H1 (cell line): ENCODE measurements at regions not wholly inside any gene's neighbourhood (a gene's known extent, or its start where the extent isn't known, plus 50 kb on each side); places are given as distances from the start of the nearest gene placed in this dataset.

Source experiments
- CTCF ChIA-PET: fragments of 300-600 bp; sonication (Branson Sonifier 250); formaldehyde crosslinking; loops from one replicate; lab custom pipeline; 2021; ENCODE audit not compliant: partially characterized antibody; lab: Charles Lee
- POLR2A ChIA-PET: fragments of 300-600 bp; sonication (Branson Sonifier 250); formaldehyde crosslinking; loops from one replicate; lab custom pipeline; 2021; ENCODE audit warnings: inconsistent platforms; ENCODE audit not compliant: partially characterized antibody; lab: Charles Lee
- DNase-seq, 2 experiments: peaks; one replicate each; pipeline versions ENCODE4 v3.0.0 to v3.0.0-alpha.2; 2010 to 2022; ENCODE audit warnings: low spot score in 2 of 2, low read depth in 1 of 2, mixed read lengths in 1 of 2
- FAIRE-seq: peaks from 2 replicates; lab custom pipeline; 2011; peaks lifted over from hg19 to GRCh38; lab: Jason Lieb, UNC
- H2AFZ ChIP-seq: 2 replicates; pipeline ENCODE4 v1.8.1; 2012; ENCODE audit warnings: low read length, inconsistent platforms
- H2AK5ac ChIP-seq: 2 replicates; pipeline ENCODE4 v1.6.1; 2013; ENCODE audit warnings: low read depth, low read length
- H2BK120ac ChIP-seq: replicated peaks from 2 replicates; pipeline ENCODE3; 2013; ENCODE audit warnings: low read depth, low read length, inconsistent platforms
- H2BK12ac ChIP-seq: 2 replicates; pipeline ENCODE4 v1.6.1; 2013; ENCODE audit warnings: low read depth, low read length
- H2BK15ac ChIP-seq: 2 replicates; pipeline ENCODE4 v1.6.1; 2013; ENCODE audit warnings: low read length
- H2BK20ac ChIP-seq: 2 replicates; pipeline ENCODE4 v1.6.1; 2013; ENCODE audit warnings: low read length
- H2BK5ac ChIP-seq: 2 replicates; pipeline ENCODE4 v1.6.1; 2013; ENCODE audit warnings: low read depth, low read length
- H3K14ac ChIP-seq: 2 replicates; pipeline ENCODE4 v1.6.1; 2013; ENCODE audit warnings: inconsistent platforms; ENCODE audit not compliant: insufficient read length
- H3K18ac ChIP-seq: 2 replicates; pipeline ENCODE4 v1.6.1; 2013; ENCODE audit warnings: low read length; ENCODE audit errors: extremely low read depth
- H3K23ac ChIP-seq: 2 replicates; pipeline ENCODE4 v1.6.1; 2013; ENCODE audit warnings: inconsistent platforms; ENCODE audit not compliant: insufficient read length
- H3K23me2 ChIP-seq: 2 replicates; pipeline ENCODE4 v1.6.1; 2013; ENCODE audit warnings: low read depth, low read length
- H3K27ac ChIP-seq: 2 replicates; pipeline ENCODE4 v1.6.1; 2011; ENCODE audit warnings: low read depth, low read length, inconsistent platforms
- H3K27me3 ChIP-seq, 4 experiments: replicated peaks in 1 of 4; 1 replicate in 1 of 4; 2 replicates in 3 of 4; pipeline versions ENCODE4 v1.6.1 to v1.8.1; 2011 to 2013; ENCODE audit warnings: low read length in 3 of 4, mild to moderate bottlenecking in 3 of 4, inconsistent platforms in 2 of 4, mixed read lengths in 2 of 4, moderate library complexity in 1 of 4; ENCODE audit not compliant: control insufficient read depth in 3 of 4, insufficient read depth in 3 of 4; ENCODE audit errors: extremely low read depth in 1 of 4
- H3K36me3 ChIP-seq, 4 experiments: 2 replicates each; pipeline versions ENCODE4 v1.6.1 to v1.8.1; 2011 to 2013; ENCODE audit warnings: mild to moderate bottlenecking in 4 of 4, low read length in 3 of 4, moderate library complexity in 2 of 4, control low read depth in 1 of 4, inconsistent platforms in 1 of 4; ENCODE audit not compliant: insufficient read depth in 4 of 4, control insufficient read depth in 2 of 4
- H3K4ac ChIP-seq: replicated peaks from 2 replicates; pipeline ENCODE3; 2013; ENCODE audit warnings: low read length, low read depth, mixed read lengths, inconsistent platforms; ENCODE audit not compliant: insufficient read length
- H3K4me1 ChIP-seq, 4 experiments: replicated peaks in 1 of 4; 1 replicate in 1 of 4; 2 replicates in 3 of 4; pipeline versions ENCODE4 v1.6.1 to v1.8.1; 2011 to 2013; ENCODE audit warnings: low read length in 3 of 4, inconsistent platforms in 2 of 4, mixed read lengths in 1 of 4; ENCODE audit not compliant: insufficient read depth in 4 of 4, control insufficient read depth in 3 of 4
- H3K4me2 ChIP-seq, 2 experiments: 2 replicates each; pipeline versions ENCODE4 v1.6.1 to v1.8.1; 2011 to 2013; ENCODE audit warnings: low read depth in 2 of 2, low read length in 2 of 2, control low read depth in 1 of 2, inconsistent platforms in 1 of 2, mild to moderate bottlenecking in 1 of 2; ENCODE audit not compliant: insufficient read depth in 1 of 2
- H3K4me3 ChIP-seq, 4 experiments: fragments of 200-600, 300-600 bp in 1 of 4; sonication (generic), shearing (Covaris generic), sonication (Bioruptor Twin) in 1 of 4; 2 replicates each; pipeline versions ENCODE4 v1.5.1 to v1.8.1; 2011 to 2016; ENCODE audit warnings: low read length in 4 of 4, low read depth in 3 of 4, control low read depth in 2 of 4, inconsistent platforms in 2 of 4, mild to moderate bottlenecking in 2 of 4, mixed read lengths in 1 of 4, moderate library complexity in 1 of 4; ENCODE audit not compliant: insufficient read depth in 2 of 4; ENCODE audit errors: extremely low read depth in 1 of 4
- H3K56ac ChIP-seq: replicated peaks from 2 replicates; pipeline ENCODE3; 2013; ENCODE audit warnings: low read depth, mild to moderate bottlenecking, mixed read lengths, low read length, inconsistent platforms; ENCODE audit not compliant: insufficient read length
- H3K79me1 ChIP-seq: 2 replicates; pipeline ENCODE4 v1.6.1; 2013; ENCODE audit warnings: low read depth, low read length, control low read depth
- H3K79me2 ChIP-seq, 2 experiments: 2 replicates each; pipeline versions ENCODE4 v1.6.1 to v1.8.1; 2012 to 2013; ENCODE audit warnings: low read length in 2 of 2, mild to moderate bottlenecking in 2 of 2, inconsistent platforms in 1 of 2; ENCODE audit not compliant: insufficient read depth in 2 of 2, control insufficient read depth in 1 of 2
- H3K9ac ChIP-seq, 4 experiments: replicated peaks in 1 of 4; 1 replicate in 1 of 4; 2 replicates in 3 of 4; pipeline versions ENCODE4 v1.6.1 to v1.8.1; 2011 to 2013; ENCODE audit warnings: low read depth in 3 of 4, low read length in 3 of 4, control low read depth in 2 of 4, mild to moderate bottlenecking in 2 of 4, moderate library complexity in 2 of 4, inconsistent platforms in 1 of 4; ENCODE audit errors: extremely low read depth in 1 of 4
- H3K9me3 ChIP-seq, 2 experiments: 2 replicates each; pipeline versions ENCODE4 v1.6.1 to v1.8.1; 2012 to 2013; ENCODE audit warnings: mild to moderate bottlenecking in 2 of 2, moderate library complexity in 2 of 2, control low read depth in 1 of 2, inconsistent platforms in 1 of 2, low read depth in 1 of 2, low read length in 1 of 2, mixed read lengths in 1 of 2; ENCODE audit not compliant: insufficient read depth in 2 of 2
- H4K20me1 ChIP-seq, 2 experiments: replicated peaks in 1 of 2; 2 replicates each; pipeline versions ENCODE3 to v1.8.1; 2011 to 2013; ENCODE audit warnings: inconsistent platforms in 2 of 2, low read length in 2 of 2, mild to moderate bottlenecking in 1 of 2; ENCODE audit not compliant: insufficient read depth in 2 of 2, control insufficient read depth in 1 of 2
- H4K5ac ChIP-seq: 2 replicates; pipeline ENCODE4 v1.6.1; 2013; ENCODE audit warnings: low read length, low read depth, mixed read lengths, inconsistent platforms; ENCODE audit not compliant: insufficient read length
- H4K8ac ChIP-seq: 2 replicates; pipeline ENCODE4 v1.8.0; 2013; ENCODE audit warnings: mild to moderate bottlenecking, moderate library complexity, low read length, inconsistent platforms; ENCODE audit not compliant: insufficient read depth; ENCODE audit errors: extremely low read depth
- H4K91ac ChIP-seq: replicated peaks from 2 replicates; pipeline ENCODE3; 2013; ENCODE audit warnings: low read length, mixed read lengths, inconsistent platforms; ENCODE audit not compliant: insufficient read length
- ASH2L ChIP-seq: fragments of 200-600, 300-600 bp; sonication (generic); IDR thresholded peaks from one replicate; pipeline ENCODE4 v1.7.1; 2017; ENCODE audit warnings: low read length
- BCL11A ChIP-seq, 2 experiments: IDR thresholded peaks; one replicate each; pipeline ENCODE4 v1.6.1; 2011; ENCODE audit warnings: low read depth in 2 of 2, low read length in 2 of 2, mild to moderate bottlenecking in 2 of 2
- NRF1 ChIP-seq: IDR thresholded peaks from 2 replicates; pipeline ENCODE4 v1.6.1; 2011; ENCODE audit warnings: mild to moderate bottlenecking, low read depth, low read length, improper control_type of control experiment
- PHF8 ChIP-seq: fragments of 200-600 bp; sonication (generic); conservative IDR thresholded peaks from 2 replicates; pipeline ENCODE4 v1.7.1; 2012; ENCODE audit warnings: low read depth, mild to moderate bottlenecking, inconsistent platforms, low read length, moderate library complexity
- POLR2AphosphoS5 ChIP-seq: IDR thresholded peaks from 2 replicates; pipeline ENCODE4 v1.6.1; 2011; ENCODE audit warnings: low read depth, low read length
- POU5F1 ChIP-seq: IDR thresholded peaks from 2 replicates; pipeline ENCODE4 v1.6.1; 2011; ENCODE audit warnings: low read depth, mild to moderate bottlenecking, low read length, moderate library complexity
- SIN3A ChIP-seq, 2 experiments: IDR thresholded peaks in 1 of 2; conservative IDR thresholded peaks in 1 of 2; 2 replicates each; pipeline ENCODE4 v1.6.1; 2011 to 2012; ENCODE audit warnings: low read length in 2 of 2, improper control_type of control experiment in 1 of 2, low read depth in 1 of 2, mild to moderate bottlenecking in 1 of 2
- SIX5 ChIP-seq: IDR thresholded peaks from 2 replicates; pipeline ENCODE4 v1.6.1; 2011; ENCODE audit warnings: mild to moderate bottlenecking, low read depth, low read length
- TAF1 ChIP-seq: IDR thresholded peaks from 2 replicates; pipeline ENCODE4 v1.6.1; 2011; ENCODE audit warnings: mild to moderate bottlenecking, low read depth, low read length
- ZNF274 ChIP-seq: IDR thresholded peaks from 2 replicates; pipeline ENCODE4 v1.7.0; 2012; ENCODE audit warnings: low read length, borderline replicate concordance; ENCODE audit errors: extremely low read depth

GRCh38 chr4:112823156-112823555 lies 186.2 kb downstream of the LARP7 start:
- DNase-seq: no peak
- H3K23me2 ChIP-seq: peaks cover 1% of the 10 kb centered on the region; the same call in 1 of the 2 replicates
- H4K5ac ChIP-seq: no peak overlapping the region
- H3K27me3 ChIP-seq: no peaks in the 10 kb centered on the region
- no peak overlapping the region for H4K91ac ChIP-seq
- H3K56ac ChIP-seq: no peak overlapping the region
- H3K4me2 ChIP-seq: no peak overlapping the region
- H2BK15ac ChIP-seq: no peak overlapping the region
- no peaks in the 10 kb centered on the region; the same call in 1 of the 2 replicates for H3K79me1 ChIP-seq
- H2BK12ac ChIP-seq: no peak overlapping the region
- peaks cover 0 to 20% (median 4%) of the 10 kb centered on the region in 4 experiments; a peak in 6 of 8 replicates for H3K36me3 ChIP-seq
- H3K4me1 ChIP-seq: peaks cover 0 to 6% (median 0%) of the 10 kb centered on the region in 4 experiments; a peak in 1 of 7 replicates
- H3K79me2 ChIP-seq: peaks cover 0 to 16% of the 10 kb centered on the region in 2 experiments; a peak in 1 of 4 replicates
- no peak overlapping the region for H2BK120ac ChIP-seq
- no peak overlapping the region for H3K23ac ChIP-seq
- H3K9ac ChIP-seq: no peak overlapping the region
- H3K14ac ChIP-seq: no peak overlapping the region
- no peak overlapping the region for H2AK5ac ChIP-seq
- ChIA-PET CTCF (interaction anchor here (1.0 to 1.6 kb wide), 4 partner anchors 15 to 424 kb away, joined by 3 read pairs; no protein-coding TSS in a partner anchor), POLR2A (no interaction called here)
- TF ChIP-seq ZNF274: no peak
- TF ChIP-seq NRF1: no peak
- no peak for TF ChIP-seq TAF1
- TF ChIP-seq POU5F1: no peak
- no peak for TF ChIP-seq PHF8
- no peak for TF ChIP-seq SIX5
- no peak for TF ChIP-seq POLR2AphosphoS5
- no peak for TF ChIP-seq SIN3A (conservative IDR thresholded peaks at IDR 0.05 in 1 of 2, IDR thresholded peaks at IDR 0.05 in 1 of 2; ENCODE audit: low read depth in 1 of 2, low read length in 2 of 2)
- TF ChIP-seq ASH2L: no peak
- no peak for TF ChIP-seq BCL11A (IDR thresholded peaks at IDR 0.05; ENCODE audit: low read depth in 2 of 2, low read length in 2 of 2)
- H2AFZ ChIP-seq: no peak overlapping the region
- H3K27ac ChIP-seq: no peak overlapping the region
- FAIRE-seq: no peak
- H3K18ac ChIP-seq: no peak overlapping the region
- H4K8ac ChIP-seq: no peak overlapping the region
- no peaks in the 10 kb centered on the region for H4K20me1 ChIP-seq
- no peak overlapping the region for H3K4ac ChIP-seq
- no peaks in the 10 kb centered on the region; a peak in 1 of 4 replicates for H3K9me3 ChIP-seq
- no peak overlapping the region for H2BK20ac ChIP-seq
- H3K4me3 ChIP-seq: no peak overlapping the region
- no peak overlapping the region for H2BK5ac ChIP-seq
